GM12878 (cell line): ENCODE measurements at regions not wholly inside any gene's neighbourhood (a gene's known extent, or its start where the extent isn't known, plus 50 kb on each side); places are given as distances from the start of the nearest gene placed in this dataset.

Experiments
- ATAC-seq: fragments of 200-7000 bp; cut with Tn5 transposase; 3 replicates; pipeline ENCODE4 v1.9.1; 2020; ENCODE audit warnings: mild to moderate bottlenecking, moderate library complexity
- BruUV-seq: library from RNA; stranded (reverse); fragments of 400-500 nt; replicated peaks from 2 replicates; lab custom pipeline; 2021; lab: Mats Ljungman, UMichigan
- CTCF ChIA-PET: fragments of 300-600 bp; sonication (Branson Sonifier 250); formaldehyde crosslinking; extraction: SDS; loops from one replicate; lab custom pipeline; 2021; ENCODE audit warnings: inconsistent platforms; lab: Yijun Ruan, JAX
- POLR2A ChIA-PET: fragments of 350-600 bp; formaldehyde crosslinking; extraction: SDS; loops from one replicate; lab custom pipeline; 2021; ENCODE audit warnings: inconsistent platforms; lab: Charles Lee
- RAD21 ChIA-PET: fragments of 300-600 bp; sonication (Branson Sonifier 250); formaldehyde crosslinking; loops from one replicate; lab custom pipeline; 2023; ENCODE audit warnings: antibody characterized with exemption; ENCODE audit not compliant: unreplicated experiment; lab: Charles Lee
- SMC1A ChIA-PET: fragments of 300-600 bp; sonication (Branson Sonifier 250); formaldehyde crosslinking; loops from one replicate; lab custom pipeline; 2023; ENCODE audit not compliant: unreplicated experiment, uncharacterized antibody; lab: Charles Lee
- DNase-seq: peaks from one replicate; pipeline ENCODE4 v3.0.0-alpha.2; 2011; ENCODE audit warnings: low read depth, low spot score
- FAIRE-seq: peaks from 3 replicates; lab custom pipeline; 2011; peaks lifted over from hg19 to GRCh38; lab: Jason Lieb, UNC
- H2AFZ ChIP-seq: 2 replicates; pipeline ENCODE4 v1.6.0; 2011; ENCODE audit warnings: low read depth, low read length, control low read depth; ENCODE audit not compliant: control insufficient read depth
- H3K27ac ChIP-seq: 2 replicates; pipeline ENCODE4 v1.5.1; 2011; ENCODE audit warnings: control low read depth; ENCODE audit not compliant: control insufficient read depth, insufficient read depth
- H3K27me3 ChIP-seq, 2 experiments: replicated peaks in 1 of 2; 2 replicates each; pipeline versions ENCODE4 v1.6.0 to v1.6.1; 2011; ENCODE audit warnings: low read length in 1 of 2; ENCODE audit not compliant: control insufficient read depth in 2 of 2, insufficient read depth in 2 of 2
- H3K36me3 ChIP-seq, 2 experiments: 2 replicates each; pipeline ENCODE4 v1.5.1; 2011; ENCODE audit warnings: low read length in 1 of 2; ENCODE audit not compliant: control insufficient read depth in 2 of 2, insufficient read depth in 2 of 2
- H3K4me1 ChIP-seq: 2 replicates; pipeline ENCODE4 v1.6.1; 2011; ENCODE audit warnings: mild to moderate bottlenecking, low read length, moderate library complexity, mixed read lengths; ENCODE audit not compliant: control insufficient read depth, insufficient read depth
- H3K4me2 ChIP-seq: 2 replicates; pipeline ENCODE4 v1.6.0; 2011; ENCODE audit warnings: control low read depth; ENCODE audit not compliant: control insufficient read depth, insufficient read depth
- H3K4me3 ChIP-seq: fragments of 200-600 bp; sonication (generic); 2 replicates; pipeline ENCODE4 v1.5.1; 2016
- H3K79me2 ChIP-seq: 2 replicates; pipeline ENCODE4 v1.6.0; 2011; ENCODE audit warnings: low read length; ENCODE audit not compliant: control insufficient read depth, insufficient read depth
- H3K9ac ChIP-seq: 2 replicates; pipeline ENCODE4 v1.8.0; 2011; ENCODE audit warnings: low read length, control low read depth, mixed read lengths; ENCODE audit not compliant: control insufficient read depth, insufficient read depth
- H3K9me3 ChIP-seq: replicated peaks from 3 replicates; pipeline ENCODE4 v1.5.1; 2011; ENCODE audit warnings: mild to moderate bottlenecking, low read length; ENCODE audit not compliant: control insufficient read depth, insufficient read depth
- H4K20me1 ChIP-seq: 2 replicates; pipeline ENCODE4 v1.6.0; 2011; ENCODE audit not compliant: control insufficient read depth, insufficient read depth
- BRCA1 ChIP-seq: IDR thresholded peaks from 2 replicates; pipeline ENCODE4 v1.6.1; 2011; ENCODE audit warnings: low read depth, low read length, improper control_type of control experiment
- CBFB ChIP-seq: IDR thresholded peaks from 2 replicates; pipeline ENCODE4 v1.6.1; 2016; ENCODE audit warnings: antibody characterized with exemption, low read depth
- CEBPB ChIP-seq, 2 experiments: fragments of 150-350 bp in 1 of 2; IDR thresholded peaks; 2 replicates each; pipeline ENCODE4 v1.6.1; 2012 to 2014; ENCODE audit warnings: low read depth in 2 of 2, low read length in 2 of 2, borderline replicate concordance in 1 of 2, inconsistent platforms in 1 of 2
- NRF1 ChIP-seq: conservative IDR thresholded peaks from 2 replicates; pipeline ENCODE4 v1.6.1; 2011; ENCODE audit warnings: mild to moderate bottlenecking, low read depth, low read length, improper control_type of control experiment
- RB1 ChIP-seq: fragments of 450-650 bp; formaldehyde crosslinking; IDR thresholded peaks from 2 replicates; pipeline ENCODE4 v1.6.1; 2017; ENCODE audit warnings: mild to moderate bottlenecking, borderline replicate concordance
- SP1 ChIP-seq: IDR thresholded peaks from one replicate; pipeline ENCODE4 v1.6.1; 2011; ENCODE audit warnings: low read depth, low read length
- SPI1 ChIP-seq: IDR thresholded peaks from 2 replicates; pipeline ENCODE4 v1.6.1; 2011; ENCODE audit warnings: low read depth, mild to moderate bottlenecking, low read length, moderate library complexity, borderline replicate concordance; ENCODE audit not compliant: insufficient read depth
- ZNF622 ChIP-seq: fragments of 450-650 bp; IDR thresholded peaks from 2 replicates; pipeline ENCODE4 v1.6.1; 2017; ENCODE audit warnings: mild to moderate bottlenecking, inconsistent platforms
- WGBS: methylation state at CpG from one replicate; pipeline ENCODE4 v1.1.6; 2016; ENCODE audit warnings: low lambda C conversion rate; ENCODE audit not compliant: insufficient replicate concordance, insufficient coverage; ENCODE audit errors: missing lambda C conversion rate; 5-methylcytosine and 5-hydroxymethylcytosine counted together
- in situ Hi-C: fragments of 300-500 bp; cut with MboI; formaldehyde crosslinking; loops from 9 replicates; pipeline ENCODE4 v1.14.3; 2018; ENCODE audit warnings: mixed read lengths
- intact Hi-C: fragments of 100-400 bp; cut with micrococcal nuclease; formaldehyde crosslinking; loops from one replicate; pipeline ENCODE4 v1.14.2; 2022; ENCODE audit not compliant: unreplicated experiment
- TF ChIP-seq, protein P1 (sequence below): fragments of 450-650 bp; IDR thresholded peaks from 2 replicates; pipeline ENCODE4 v1.6.1; 2017; ENCODE audit warnings: antibody characterized with exemption, mild to moderate bottlenecking, moderate library complexity

DNA sequence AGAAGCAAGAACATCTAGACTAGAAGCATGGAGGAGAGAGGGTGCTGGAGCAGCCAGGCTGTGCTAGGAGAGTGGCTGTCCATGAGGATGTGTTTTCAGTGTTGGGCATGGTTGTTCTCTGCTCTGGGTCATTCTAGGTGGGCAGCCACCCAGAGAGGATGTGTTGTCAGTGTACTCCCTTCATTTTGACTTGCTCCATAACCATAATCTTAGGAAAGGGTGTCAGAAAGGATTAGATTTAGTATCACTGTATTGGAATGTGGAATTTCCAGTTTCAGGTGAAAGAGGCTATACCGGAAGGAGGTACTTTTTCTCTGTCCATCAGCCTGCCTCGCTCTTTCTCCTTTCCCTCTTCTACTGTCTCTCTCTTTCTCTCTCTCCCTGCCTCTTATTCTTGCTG lies 474.5 kb upstream of the PODXL start:
- H3K27me3 ChIP-seq, result no peaks in the 10 kb centered on the region
- no peaks in the 10 kb centered on the region for H3K36me3 ChIP-seq
- no TSS peak for BruUV-seq
- ChIA-PET RAD21 (no interaction called here), SMC1A (no interaction called here), POLR2A (no interaction called here), CTCF (no interaction called here)
- no peak overlapping the region for H2AFZ ChIP-seq
- no peak overlapping the region for H3K27ac ChIP-seq
- TF ChIP-seq CEBPB (IDR thresholded peaks at IDR 0.05; ENCODE audit: borderline replicate concordance in 1 of 2, low read depth in 2 of 2, low read length in 2 of 2) (no peak), SPI1 (no peak), SP1 (no peak), NRF1 (no peak), ZNF622 (no peak), CBFB (no peak), BRCA1 (no peak), RB1 (no peak)
- TF ChIP-seq, protein P1, sequence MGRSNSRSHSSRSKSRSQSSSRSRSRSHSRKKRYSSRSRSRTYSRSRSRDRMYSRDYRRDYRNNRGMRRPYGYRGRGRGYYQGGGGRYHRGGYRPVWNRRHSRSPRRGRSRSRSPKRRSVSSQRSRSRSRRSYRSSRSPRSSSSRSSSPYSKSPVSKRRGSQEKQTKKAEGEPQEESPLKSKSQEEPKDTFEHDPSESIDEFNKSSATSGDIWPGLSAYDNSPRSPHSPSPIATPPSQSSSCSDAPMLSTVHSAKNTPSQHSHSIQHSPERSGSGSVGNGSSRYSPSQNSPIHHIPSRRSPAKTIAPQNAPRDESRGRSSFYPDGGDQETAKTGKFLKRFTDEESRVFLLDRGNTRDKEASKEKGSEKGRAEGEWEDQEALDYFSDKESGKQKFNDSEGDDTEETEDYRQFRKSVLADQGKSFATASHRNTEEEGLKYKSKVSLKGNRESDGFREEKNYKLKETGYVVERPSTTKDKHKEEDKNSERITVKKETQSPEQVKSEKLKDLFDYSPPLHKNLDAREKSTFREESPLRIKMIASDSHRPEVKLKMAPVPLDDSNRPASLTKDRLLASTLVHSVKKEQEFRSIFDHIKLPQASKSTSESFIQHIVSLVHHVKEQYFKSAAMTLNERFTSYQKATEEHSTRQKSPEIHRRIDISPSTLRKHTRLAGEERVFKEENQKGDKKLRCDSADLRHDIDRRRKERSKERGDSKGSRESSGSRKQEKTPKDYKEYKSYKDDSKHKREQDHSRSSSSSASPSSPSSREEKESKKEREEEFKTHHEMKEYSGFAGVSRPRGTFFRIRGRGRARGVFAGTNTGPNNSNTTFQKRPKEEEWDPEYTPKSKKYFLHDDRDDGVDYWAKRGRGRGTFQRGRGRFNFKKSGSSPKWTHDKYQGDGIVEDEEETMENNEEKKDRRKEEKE, result no peak
- no peak for DNase-seq
- ATAC-seq, result no peak
- FAIRE-seq, result no peak
- H3K4me2 ChIP-seq, result no peak overlapping the region
- no peaks in the 10 kb centered on the region for H3K4me1 ChIP-seq
- in situ Hi-C loops (no loop called here), intact Hi-C loops (no loop called here)
- H3K9me3 ChIP-seq, result no peaks in the 10 kb centered on the region
- 0% methylated on average over 2 of the region's 2 CpGs for WGBS
- H3K4me3 ChIP-seq, result no peak overlapping the region
- H3K9ac ChIP-seq, result no peak overlapping the region
- H4K20me1 ChIP-seq, result no peaks in the 10 kb centered on the region
- no peaks in the 10 kb centered on the region for H3K79me2 ChIP-seq
